HG03442 (cell line): ENCODE measurements at regions not wholly inside any gene's neighbourhood (a gene's known extent, or its start where the extent isn't known, plus 50 kb on each side); places are given as distances from the start of the nearest gene placed in this dataset.

ENCODE experiments used
- ATAC-seq: cut with Tn5 transposase; IDR thresholded peaks from one replicate; pipeline ENCODE4 v1.9.1; 2021; ENCODE audit warnings: mild to moderate bottlenecking, moderate library complexity; ENCODE audit not compliant: unreplicated experiment

DNA sequence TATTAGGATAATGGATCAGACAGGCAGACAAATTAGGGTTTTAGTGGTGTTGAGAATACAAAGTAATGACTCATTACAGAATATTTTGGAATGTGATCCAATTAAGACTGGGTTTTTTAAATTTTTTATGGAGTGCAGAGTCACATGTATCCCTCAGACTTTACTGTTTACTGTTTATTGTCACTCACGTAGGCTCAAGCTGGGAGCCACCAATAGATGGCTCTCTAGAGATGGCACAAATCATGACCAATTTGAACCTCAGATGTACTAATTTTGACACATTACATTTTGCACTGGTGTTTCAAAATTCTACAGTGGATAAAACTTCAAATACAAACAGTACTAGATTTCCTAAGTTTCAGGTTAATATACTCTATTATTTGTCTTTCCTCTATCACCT is 53.6 kb upstream of the ANO3 start:
- ATAC-seq, result no peak
